Caco-2 (cell line): ENCODE measurements at regions not wholly inside any gene's neighbourhood (a gene's known extent, or its start where the extent isn't known, plus 50 kb on each side); places are given as distances from the start of the nearest gene placed in this dataset.

Experiments used
- BruUV-seq: library from RNA; stranded (reverse); fragments of 400-500 nt; replicated peaks from 2 replicates; lab custom pipeline; 2021; lab: Mats Ljungman, UMichigan
- CTCF ChIA-PET: fragments of 300-600 bp; sonication (Branson Sonifier 250); formaldehyde crosslinking; loops from one replicate; lab custom pipeline; 2022; ENCODE audit warnings: antibody characterized with exemption; lab: Charles Lee
- POLR2A ChIA-PET: fragments of 300-600 bp; sonication (Branson Sonifier 250); formaldehyde crosslinking; loops from one replicate; lab custom pipeline; 2022; ENCODE audit warnings: antibody characterized with exemption; lab: Charles Lee
- DNase-seq, 2 experiments: peaks; one replicate each; pipeline versions ENCODE4 v3.0.0 to v3.0.0-alpha.2; 2020 to 2022
- H3K27me3 ChIP-seq: replicated peaks from 2 replicates; pipeline ENCODE4 v1.6.0; 2011; ENCODE audit warnings: low read length; ENCODE audit not compliant: control insufficient read depth, insufficient read depth
- H3K36me3 ChIP-seq: 2 replicates; pipeline ENCODE4 v1.5.1; 2011; ENCODE audit warnings: low read length; ENCODE audit not compliant: control insufficient read depth, insufficient read depth
- H3K4me1 ChIP-seq: fragments of 250-450 bp; sonication (Bioruptor Pico); 2 replicates; pipeline ENCODE4 v1.5.1; 2020; ENCODE audit warnings: mild to moderate bottlenecking
- H3K4me3 ChIP-seq: 2 replicates; pipeline ENCODE4 v1.5.1; 2011; ENCODE audit warnings: low read depth, mild to moderate bottlenecking, control low read depth, low read length
- H3K9me3 ChIP-seq: fragments of 250-450 bp; sonication (Bioruptor Pico); 2 replicates; pipeline ENCODE4 v1.5.1; 2020; ENCODE audit warnings: mild to moderate bottlenecking, moderate library complexity
- H3K27ac Mint-ChIP-seq: one replicate; pipeline ENCODE4 v1.8.0; 2022; ENCODE audit warnings: mixed read lengths; ENCODE audit not compliant: unreplicated experiment
- H3K27me3 Mint-ChIP-seq: one replicate; pipeline ENCODE4 v1.8.0; 2022; ENCODE audit warnings: mixed read lengths; ENCODE audit not compliant: insufficient read depth, unreplicated experiment
- H3K36me3 Mint-ChIP-seq: one replicate; pipeline ENCODE4 v1.8.0; 2022; ENCODE audit warnings: mild to moderate bottlenecking, mixed read lengths; ENCODE audit not compliant: insufficient read depth, unreplicated experiment
- H3K4me1 Mint-ChIP-seq: one replicate; pipeline ENCODE4 v1.8.0; 2022; ENCODE audit warnings: low read depth, mixed read lengths; ENCODE audit not compliant: unreplicated experiment
- H3K4me3 Mint-ChIP-seq: one replicate; pipeline ENCODE4 v1.8.0; 2022; ENCODE audit warnings: mild to moderate bottlenecking, moderate library complexity, mixed read lengths; ENCODE audit not compliant: unreplicated experiment
- H3K9me3 Mint-ChIP-seq: one replicate; pipeline ENCODE4 v1.8.0; 2022; ENCODE audit warnings: mixed read lengths; ENCODE audit not compliant: unreplicated experiment
- CTCF ChIP-seq, 2 experiments: fragments of 200-600 bp in 1 of 2; IDR thresholded peaks; 1 replicate in 1 of 2; 2 replicates in 1 of 2; pipeline versions ENCODE4 v1.5.1 to v1.8.0; 2011 to 2022; ENCODE audit warnings: antibody characterized with exemption in 1 of 2, control low read depth in 1 of 2, inconsistent platforms in 1 of 2, low read depth in 1 of 2, low read length in 1 of 2, mild to moderate bottlenecking in 1 of 2, moderate library complexity in 1 of 2; ENCODE audit not compliant: insufficient read depth in 1 of 2, severe bottlenecking in 1 of 2, unreplicated experiment in 1 of 2
- intact Hi-C: fragments of 100-400 bp; cut with micrococcal nuclease; formaldehyde crosslinking; loops from one replicate; pipeline ENCODE4 v1.10.0; 2022; ENCODE audit not compliant: unreplicated experiment

- Histone ChIP-seq H3K4me3 (no peak overlapping the region), H3K27me3 (no peaks in the 10 kb centered on the region), H3K36me3 (no peaks in the 10 kb centered on the region), H3K4me1 (no peaks in the 10 kb centered on the region), H3K9me3 (no peaks in the 10 kb centered on the region)
- no TSS peak for BruUV-seq
- Mint-ChIP-seq H3K9me3 (no peaks in the 10 kb centered on the region), H3K36me3 (no peaks in the 10 kb centered on the region), H3K4me3 (no peak overlapping the region), H3K27ac (no peak overlapping the region), H3K4me1 (no peaks in the 10 kb centered on the region), H3K27me3 (no peaks in the 10 kb centered on the region)
- POLR2A ChIA-PET = no interaction called here
- intact Hi-C loops = no loop called here
- CTCF ChIA-PET = no interaction called here
- TF ChIP-seq CTCF (IDR thresholded peaks at IDR 0.05; ENCODE audit: insufficient read depth in 1 of 2, low read depth in 1 of 2, low read length in 1 of 2, severe bottlenecking in 1 of 2, unreplicated experiment in 1 of 2) = no peak
- DNase-seq = no peak
Measured at GRCh38 chr9:78577156-78577906, 280.4 kb downstream of the PSAT1 start.

GRCh38 chr9:78578072-78578471 is 281.1 kb downstream of the PSAT1 start:
- Mint-ChIP-seq H3K27ac (no peak overlapping the region), H3K4me3 (no peak overlapping the region), H3K36me3 (no peaks in the 10 kb centered on the region), H3K4me1 (no peaks in the 10 kb centered on the region), H3K9me3 (no peaks in the 10 kb centered on the region), H3K27me3 (no peaks in the 10 kb centered on the region)
- no peak for TF ChIP-seq CTCF (IDR thresholded peaks at IDR 0.05; ENCODE audit: insufficient read depth in 1 of 2, low read depth in 1 of 2, low read length in 1 of 2, severe bottlenecking in 1 of 2, unreplicated experiment in 1 of 2)
- no peak overlapping the region for H3K4me3 ChIP-seq
- no peaks in the 10 kb centered on the region for H3K27me3 ChIP-seq
- CTCF ChIA-PET = no interaction called here
- no peak for DNase-seq
- POLR2A ChIA-PET = no interaction called here
- H3K4me1 ChIP-seq = no peaks in the 10 kb centered on the region
- intact Hi-C loops = no loop called here
- BruUV-seq = no TSS peak
- no peaks in the 10 kb centered on the region for H3K9me3 ChIP-seq
- H3K36me3 ChIP-seq = no peaks in the 10 kb centered on the region

GRCh38 chr9:78582821-78583220 is 285.9 kb downstream of the PSAT1 start:
- POLR2A ChIA-PET = no interaction called here
- Mint-ChIP-seq H3K27me3 (no peaks in the 10 kb centered on the region), H3K4me3 (no peak overlapping the region), H3K27ac (no peak overlapping the region), H3K36me3 (no peaks in the 10 kb centered on the region), H3K9me3 (no peaks in the 10 kb centered on the region), H3K4me1 (no peaks in the 10 kb centered on the region)
- no peaks in the 10 kb centered on the region for H3K36me3 ChIP-seq
- CTCF ChIA-PET = no interaction called here
- intact Hi-C loops = no loop called here
- H3K4me1 ChIP-seq = no peaks in the 10 kb centered on the region
- no peak overlapping the region for H3K4me3 ChIP-seq
- no peaks in the 10 kb centered on the region for H3K9me3 ChIP-seq
- BruUV-seq = no TSS peak
- no peak for DNase-seq
- no peaks in the 10 kb centered on the region for H3K27me3 ChIP-seq
- TF ChIP-seq CTCF (IDR thresholded peaks at IDR 0.05; ENCODE audit: insufficient read depth in 1 of 2, low read depth in 1 of 2, low read length in 1 of 2, severe bottlenecking in 1 of 2, unreplicated experiment in 1 of 2) = no peak
